Activated B cell treated with CpG ODN at 0.5 μM for 24 hours (primary cell): ENCODE measurements at regions not wholly inside any gene's neighbourhood (a gene's known extent, or its start where the extent isn't known, plus 50 kb on each side); places are given as distances from the start of the nearest gene placed in this dataset.

Experiments
- ATAC-seq: fragments of 200-7000 bp; cut with Tn5 transposase; one replicate; pipeline ENCODE4 v1.10.0; 2021; ENCODE audit warnings: low read depth, mild to moderate bottlenecking, moderate library complexity
- CTCF ChIA-PET: fragments of 350-600 bp; sonication (Branson Sonifier 250); formaldehyde crosslinking; loops from one replicate; lab custom pipeline; 2021; ENCODE audit warnings: antibody characterized with exemption; lab: Charles Lee
- POLR2A ChIA-PET: fragments of 350-600 bp; sonication (Branson Sonifier 250); formaldehyde crosslinking; loops from one replicate; lab custom pipeline; 2021; ENCODE audit warnings: antibody characterized with exemption; lab: Charles Lee
- DNase-seq: peaks from one replicate; pipeline ENCODE4 v3.0.0; 2022
- H3K27ac Mint-ChIP-seq: one replicate; pipeline ENCODE4 v1.8.0; 2020; ENCODE audit warnings: mixed read lengths
- H3K27me3 Mint-ChIP-seq: one replicate; pipeline ENCODE4 v1.8.0; 2021; ENCODE audit warnings: mixed read lengths
- H3K36me3 Mint-ChIP-seq: one replicate; pipeline ENCODE4 v1.8.0; 2021; ENCODE audit warnings: low read depth, mixed read lengths
- H3K4me1 Mint-ChIP-seq: one replicate; pipeline ENCODE4 v1.8.0; 2021; ENCODE audit warnings: mixed read lengths
- H3K4me3 Mint-ChIP-seq: one replicate; pipeline ENCODE4 v1.8.0; 2020; ENCODE audit warnings: mild to moderate bottlenecking, mixed read lengths
- H3K9me3 Mint-ChIP-seq: one replicate; pipeline ENCODE4 v1.8.0; 2020; ENCODE audit warnings: mixed read lengths
- CTCF ChIP-seq: fragments of 200-600 bp; IDR thresholded peaks from one replicate; pipeline ENCODE4 v1.8.0; 2022; ENCODE audit warnings: antibody characterized with exemption, mild to moderate bottlenecking
- intact Hi-C: fragments of 100-400 bp; cut with micrococcal nuclease; formaldehyde crosslinking; loops from one replicate; pipeline ENCODE4 v1.15.1; 2024

- intact Hi-C loops = no loop called here
- no peak overlapping the region for H3K27ac Mint-ChIP-seq
These were observed 322.3 kb upstream of the FAR2 start for GRCh38 chr12:28826766-28827165.

DNA sequence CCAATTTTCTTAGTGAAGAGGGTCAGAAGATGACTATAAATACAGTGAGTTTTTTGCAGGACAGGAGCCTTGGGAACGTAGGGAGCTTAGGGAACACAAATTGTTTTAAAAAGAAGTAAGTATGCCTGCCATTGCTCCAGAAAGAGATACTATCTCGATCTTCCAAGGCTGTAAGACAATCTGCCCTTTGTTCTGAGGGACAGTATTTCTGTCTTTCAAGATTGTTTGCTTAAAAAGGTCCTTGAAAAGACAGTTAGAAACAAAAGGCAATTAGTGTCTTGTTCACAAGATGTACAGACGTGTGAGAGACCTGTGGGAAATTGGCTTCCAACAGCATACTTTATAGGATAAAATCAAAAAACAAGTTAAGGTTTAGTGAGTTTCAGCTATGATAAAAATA lies 321.2 kb upstream of the FAR2 start:
- POLR2A ChIA-PET = no interaction called here
- Mint-ChIP-seq H3K4me1 (no peaks in the 10 kb centered on the region), H3K27me3 (no peaks in the 10 kb centered on the region), H3K9me3 (no peaks in the 10 kb centered on the region), H3K36me3 (no peaks in the 10 kb centered on the region), H3K27ac (no peak overlapping the region), H3K4me3 (no peak overlapping the region)
- intact Hi-C loops = no loop called here
- CTCF ChIA-PET = no interaction called here
- ATAC-seq (no peak), DNase-seq (no peak)
- no peak for TF ChIP-seq CTCF

More at GRCh38 chr12:28826766-28827165, 322.3 kb upstream of the FAR2 start:
- POLR2A ChIA-PET = no interaction called here
- Mint-ChIP-seq H3K27me3 (no peaks in the 10 kb centered on the region), H3K4me3 (no peak overlapping the region), H3K36me3 (no peaks in the 10 kb centered on the region), H3K9me3 (no peaks in the 10 kb centered on the region), H3K4me1 (no peaks in the 10 kb centered on the region)
- no peak for ATAC-seq
- DNase-seq = no peak
- no peak for TF ChIP-seq CTCF
- CTCF ChIA-PET = no interaction called here

DNA sequence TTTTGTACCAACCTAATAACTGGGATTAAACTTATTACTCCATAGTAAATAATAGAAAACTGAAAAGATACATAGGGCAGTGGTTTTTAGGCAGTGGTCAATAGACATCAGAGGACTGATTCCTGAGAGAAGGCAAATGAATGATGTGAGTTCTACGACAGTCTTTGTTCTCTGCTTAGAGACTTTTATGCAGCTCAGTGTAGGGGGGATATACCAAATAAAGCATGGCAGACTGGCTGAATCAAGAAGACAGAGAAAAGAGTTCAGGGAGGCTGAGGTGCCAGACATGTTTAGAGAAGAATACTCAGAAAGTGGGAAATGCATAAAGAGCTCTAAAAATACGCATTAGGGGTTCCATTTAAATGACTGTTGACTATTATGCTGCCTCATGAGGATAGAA lies 320.8 kb upstream of the FAR2 start:
- Mint-ChIP-seq H3K4me1 (no peaks in the 10 kb centered on the region), H3K27me3 (no peaks in the 10 kb centered on the region), H3K9me3 (no peaks in the 10 kb centered on the region), H3K27ac (no peak overlapping the region), H3K36me3 (no peaks in the 10 kb centered on the region), H3K4me3 (no peak overlapping the region)
- intact Hi-C loops = no loop called here
- ATAC-seq (no peak), DNase-seq (no peak)
- POLR2A ChIA-PET = no interaction called here
- TF ChIP-seq CTCF = no peak
- CTCF ChIA-PET = no interaction called here

- intact Hi-C loops = no loop called here
- no peak for TF ChIP-seq CTCF
These were observed 318.6 kb upstream of the FAR2 start for GRCh38 chr12:28830491-28830890.

GRCh38 chr12:28844718-28845117 lies 304.4 kb upstream of the FAR2 start:
- no peaks in the 10 kb centered on the region for H3K9me3 Mint-ChIP-seq
- H3K4me3 Mint-ChIP-seq = no peak overlapping the region
- ATAC-seq (no peak), DNase-seq (no peak)
- no peak for TF ChIP-seq CTCF
- intact Hi-C loops = no loop called here
- ChIA-PET POLR2A (no interaction called here), CTCF (no interaction called here)
- H3K4me1 Mint-ChIP-seq = no peaks in the 10 kb centered on the region
- H3K27ac Mint-ChIP-seq = no peak overlapping the region
- no peaks in the 10 kb centered on the region for H3K36me3 Mint-ChIP-seq
- no peaks in the 10 kb centered on the region for H3K27me3 Mint-ChIP-seq

More at GRCh38 chr12:28830491-28830890, 318.6 kb upstream of the FAR2 start:
- Mint-ChIP-seq H3K9me3 (peaks cover 4% of the 10 kb centered on the region), H3K4me3 (no peak overlapping the region), H3K27me3 (no peaks in the 10 kb centered on the region), H3K36me3 (no peaks in the 10 kb centered on the region), H3K27ac (no peak overlapping the region), H3K4me1 (no peaks in the 10 kb centered on the region)
- DNase-seq (no peak), ATAC-seq (no peak)
- ChIA-PET POLR2A (no interaction called here), CTCF (no interaction called here)
